SK-N-SH treated with all-trans-retinoic acid at 6 μM for 48 hours (cell line): ENCODE measurements at regions not wholly inside any gene's neighbourhood (a gene's known extent, or its start where the extent isn't known, plus 50 kb on each side); places are given as distances from the start of the nearest gene placed in this dataset.

Experiments
- ARNTL ChIP-seq: fragments of 450-650 bp; formaldehyde crosslinking; IDR thresholded peaks from 2 replicates; pipeline ENCODE4 v1.5.0; 2020; ENCODE audit warnings: low read depth, mild to moderate bottlenecking, moderate library complexity, borderline replicate concordance
- ISL1 ChIP-seq: fragments of 250-450 bp; sonication (Bioruptor Pico); IDR thresholded peaks from 2 replicates; pipeline ENCODE4 v2.1.2; 2022; ENCODE audit warnings: mild to moderate bottlenecking, moderate library complexity
- SNAI2 ChIP-seq: fragments of 250-450 bp; sonication (Bioruptor Pico); IDR thresholded peaks from 2 replicates; pipeline ENCODE4 v1.5.0; 2020; ENCODE audit warnings: mild to moderate bottlenecking, moderate library complexity
- TCF4 ChIP-seq: fragments of 250-450 bp; sonication (Bioruptor Pico); IDR thresholded peaks from 2 replicates; pipeline ENCODE4 v1.8.0; 2021; ENCODE audit warnings: mild to moderate bottlenecking, moderate library complexity, borderline replicate concordance
- TOX ChIP-seq: fragments of 250-450 bp; sonication (Bioruptor Pico); IDR thresholded peaks from 2 replicates; pipeline ENCODE4 v1.8.0; 2021; ENCODE audit warnings: mild to moderate bottlenecking, moderate library complexity, borderline replicate concordance
- ZFP3 ChIP-seq: fragments of 250-450 bp; sonication (Bioruptor Pico); IDR thresholded peaks from 2 replicates; pipeline ENCODE4 v1.5.0; 2020; ENCODE audit warnings: mild to moderate bottlenecking, moderate library complexity
- TF ChIP-seq, protein P1 (sequence below): fragments of 250-450 bp; sonication (Bioruptor Pico); IDR thresholded peaks from 2 replicates; pipeline ENCODE4 v1.8.0; 2020; ENCODE audit warnings: mild to moderate bottlenecking, moderate library complexity, borderline replicate concordance

DNA sequence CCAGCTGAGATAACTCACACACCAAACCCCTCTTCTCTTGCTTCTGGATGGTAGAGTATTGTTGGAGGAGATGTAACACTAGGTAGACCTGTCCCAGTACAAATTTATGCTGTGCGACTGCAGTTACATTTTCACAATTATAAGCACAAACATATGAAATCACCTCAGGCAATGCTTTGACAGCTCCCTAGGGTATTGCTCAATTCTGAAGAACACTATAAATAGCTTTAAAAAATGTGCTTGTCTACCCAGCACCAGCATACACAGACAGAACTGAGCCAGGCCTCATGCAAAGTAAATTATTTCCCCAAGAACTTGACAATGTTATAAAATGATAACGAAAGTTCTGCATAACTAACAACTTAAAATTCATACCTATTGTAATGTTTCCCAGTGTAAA is 1999.1 kb upstream of the ADGRL3 start:
- TF ChIP-seq TOX (CRISPR knock-in tag) = no peak
- no peak for TF ChIP-seq SNAI2 (CRISPR knock-in tag)
- TF ChIP-seq TCF4 (CRISPR knock-in tag) = no peak
- TF ChIP-seq, protein P1, sequence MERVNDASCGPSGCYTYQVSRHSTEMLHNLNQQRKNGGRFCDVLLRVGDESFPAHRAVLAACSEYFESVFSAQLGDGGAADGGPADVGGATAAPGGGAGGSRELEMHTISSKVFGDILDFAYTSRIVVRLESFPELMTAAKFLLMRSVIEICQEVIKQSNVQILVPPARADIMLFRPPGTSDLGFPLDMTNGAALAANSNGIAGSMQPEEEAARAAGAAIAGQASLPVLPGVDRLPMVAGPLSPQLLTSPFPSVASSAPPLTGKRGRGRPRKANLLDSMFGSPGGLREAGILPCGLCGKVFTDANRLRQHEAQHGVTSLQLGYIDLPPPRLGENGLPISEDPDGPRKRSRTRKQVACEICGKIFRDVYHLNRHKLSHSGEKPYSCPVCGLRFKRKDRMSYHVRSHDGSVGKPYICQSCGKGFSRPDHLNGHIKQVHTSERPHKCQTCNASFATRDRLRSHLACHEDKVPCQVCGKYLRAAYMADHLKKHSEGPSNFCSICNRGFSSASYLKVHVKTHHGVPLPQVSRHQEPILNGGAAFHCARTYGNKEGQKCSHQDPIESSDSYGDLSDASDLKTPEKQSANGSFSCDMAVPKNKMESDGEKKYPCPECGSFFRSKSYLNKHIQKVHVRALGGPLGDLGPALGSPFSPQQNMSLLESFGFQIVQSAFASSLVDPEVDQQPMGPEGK = no peak
- TF ChIP-seq ARNTL (CRISPR knock-in tag) = no peak
- no peak for TF ChIP-seq ZFP3 (CRISPR knock-in tag)
- no peak for TF ChIP-seq ISL1 (CRISPR knock-in tag)
